H1 (cell line): ENCODE measurements at regions not wholly inside any gene's neighbourhood (a gene's known extent, or its start where the extent isn't known, plus 50 kb on each side); places are given as distances from the start of the nearest gene placed in this dataset.

Experiments
- CTCF ChIA-PET: fragments of 300-600 bp; sonication (Branson Sonifier 250); formaldehyde crosslinking; loops from one replicate; lab custom pipeline; 2021; ENCODE audit not compliant: partially characterized antibody; lab: Charles Lee
- POLR2A ChIA-PET: fragments of 300-600 bp; sonication (Branson Sonifier 250); formaldehyde crosslinking; loops from one replicate; lab custom pipeline; 2021; ENCODE audit warnings: inconsistent platforms; ENCODE audit not compliant: partially characterized antibody; lab: Charles Lee
- DNase-seq, 2 experiments: peaks; one replicate each; pipeline versions ENCODE4 v3.0.0 to v3.0.0-alpha.2; 2010 to 2022; ENCODE audit warnings: low spot score in 2 of 2, low read depth in 1 of 2, mixed read lengths in 1 of 2
- FAIRE-seq: peaks from 2 replicates; lab custom pipeline; 2011; peaks lifted over from hg19 to GRCh38; lab: Jason Lieb, UNC
- H2AFZ ChIP-seq: 2 replicates; pipeline ENCODE4 v1.8.1; 2012; ENCODE audit warnings: low read length, inconsistent platforms
- H2AK5ac ChIP-seq: 2 replicates; pipeline ENCODE4 v1.6.1; 2013; ENCODE audit warnings: low read depth, low read length
- H2BK120ac ChIP-seq: replicated peaks from 2 replicates; pipeline ENCODE3; 2013; ENCODE audit warnings: low read depth, low read length, inconsistent platforms
- H2BK12ac ChIP-seq: 2 replicates; pipeline ENCODE4 v1.6.1; 2013; ENCODE audit warnings: low read depth, low read length
- H2BK15ac ChIP-seq: 2 replicates; pipeline ENCODE4 v1.6.1; 2013; ENCODE audit warnings: low read length
- H2BK20ac ChIP-seq: 2 replicates; pipeline ENCODE4 v1.6.1; 2013; ENCODE audit warnings: low read length
- H2BK5ac ChIP-seq: 2 replicates; pipeline ENCODE4 v1.6.1; 2013; ENCODE audit warnings: low read depth, low read length
- H3K14ac ChIP-seq: 2 replicates; pipeline ENCODE4 v1.6.1; 2013; ENCODE audit warnings: inconsistent platforms; ENCODE audit not compliant: insufficient read length
- H3K18ac ChIP-seq: 2 replicates; pipeline ENCODE4 v1.6.1; 2013; ENCODE audit warnings: low read length; ENCODE audit errors: extremely low read depth
- H3K23ac ChIP-seq: 2 replicates; pipeline ENCODE4 v1.6.1; 2013; ENCODE audit warnings: inconsistent platforms; ENCODE audit not compliant: insufficient read length
- H3K23me2 ChIP-seq: 2 replicates; pipeline ENCODE4 v1.6.1; 2013; ENCODE audit warnings: low read depth, low read length
- H3K27ac ChIP-seq: 2 replicates; pipeline ENCODE4 v1.6.1; 2011; ENCODE audit warnings: low read depth, low read length, inconsistent platforms
- H3K27me3 ChIP-seq, 4 experiments: replicated peaks in 1 of 4; 1 replicate in 1 of 4; 2 replicates in 3 of 4; pipeline versions ENCODE4 v1.6.1 to v1.8.1; 2011 to 2013; ENCODE audit warnings: low read length in 3 of 4, mild to moderate bottlenecking in 3 of 4, inconsistent platforms in 2 of 4, mixed read lengths in 2 of 4, moderate library complexity in 1 of 4; ENCODE audit not compliant: control insufficient read depth in 3 of 4, insufficient read depth in 3 of 4; ENCODE audit errors: extremely low read depth in 1 of 4
- H3K36me3 ChIP-seq, 4 experiments: 2 replicates each; pipeline versions ENCODE4 v1.6.1 to v1.8.1; 2011 to 2013; ENCODE audit warnings: mild to moderate bottlenecking in 4 of 4, low read length in 3 of 4, moderate library complexity in 2 of 4, control low read depth in 1 of 4, inconsistent platforms in 1 of 4; ENCODE audit not compliant: insufficient read depth in 4 of 4, control insufficient read depth in 2 of 4
- H3K4ac ChIP-seq: replicated peaks from 2 replicates; pipeline ENCODE3; 2013; ENCODE audit warnings: low read length, low read depth, mixed read lengths, inconsistent platforms; ENCODE audit not compliant: insufficient read length
- H3K4me1 ChIP-seq, 4 experiments: replicated peaks in 1 of 4; 1 replicate in 1 of 4; 2 replicates in 3 of 4; pipeline versions ENCODE4 v1.6.1 to v1.8.1; 2011 to 2013; ENCODE audit warnings: low read length in 3 of 4, inconsistent platforms in 2 of 4, mixed read lengths in 1 of 4; ENCODE audit not compliant: insufficient read depth in 4 of 4, control insufficient read depth in 3 of 4
- H3K4me2 ChIP-seq, 2 experiments: 2 replicates each; pipeline versions ENCODE4 v1.6.1 to v1.8.1; 2011 to 2013; ENCODE audit warnings: low read depth in 2 of 2, low read length in 2 of 2, control low read depth in 1 of 2, inconsistent platforms in 1 of 2, mild to moderate bottlenecking in 1 of 2; ENCODE audit not compliant: insufficient read depth in 1 of 2
- H3K4me3 ChIP-seq, 4 experiments: fragments of 200-600, 300-600 bp in 1 of 4; sonication (generic), shearing (Covaris generic), sonication (Bioruptor Twin) in 1 of 4; 2 replicates each; pipeline versions ENCODE4 v1.5.1 to v1.8.1; 2011 to 2016; ENCODE audit warnings: low read length in 4 of 4, low read depth in 3 of 4, control low read depth in 2 of 4, inconsistent platforms in 2 of 4, mild to moderate bottlenecking in 2 of 4, mixed read lengths in 1 of 4, moderate library complexity in 1 of 4; ENCODE audit not compliant: insufficient read depth in 2 of 4; ENCODE audit errors: extremely low read depth in 1 of 4
- H3K56ac ChIP-seq: replicated peaks from 2 replicates; pipeline ENCODE3; 2013; ENCODE audit warnings: low read depth, mild to moderate bottlenecking, mixed read lengths, low read length, inconsistent platforms; ENCODE audit not compliant: insufficient read length
- H3K79me1 ChIP-seq: 2 replicates; pipeline ENCODE4 v1.6.1; 2013; ENCODE audit warnings: low read depth, low read length, control low read depth
- H3K79me2 ChIP-seq, 2 experiments: 2 replicates each; pipeline versions ENCODE4 v1.6.1 to v1.8.1; 2012 to 2013; ENCODE audit warnings: low read length in 2 of 2, mild to moderate bottlenecking in 2 of 2, inconsistent platforms in 1 of 2; ENCODE audit not compliant: insufficient read depth in 2 of 2, control insufficient read depth in 1 of 2
- H3K9ac ChIP-seq, 4 experiments: replicated peaks in 1 of 4; 1 replicate in 1 of 4; 2 replicates in 3 of 4; pipeline versions ENCODE4 v1.6.1 to v1.8.1; 2011 to 2013; ENCODE audit warnings: low read depth in 3 of 4, low read length in 3 of 4, control low read depth in 2 of 4, mild to moderate bottlenecking in 2 of 4, moderate library complexity in 2 of 4, inconsistent platforms in 1 of 4; ENCODE audit errors: extremely low read depth in 1 of 4
- H3K9me3 ChIP-seq, 2 experiments: 2 replicates each; pipeline versions ENCODE4 v1.6.1 to v1.8.1; 2012 to 2013; ENCODE audit warnings: mild to moderate bottlenecking in 2 of 2, moderate library complexity in 2 of 2, control low read depth in 1 of 2, inconsistent platforms in 1 of 2, low read depth in 1 of 2, low read length in 1 of 2, mixed read lengths in 1 of 2; ENCODE audit not compliant: insufficient read depth in 2 of 2
- H4K20me1 ChIP-seq, 2 experiments: replicated peaks in 1 of 2; 2 replicates each; pipeline versions ENCODE3 to v1.8.1; 2011 to 2013; ENCODE audit warnings: inconsistent platforms in 2 of 2, low read length in 2 of 2, mild to moderate bottlenecking in 1 of 2; ENCODE audit not compliant: insufficient read depth in 2 of 2, control insufficient read depth in 1 of 2
- H4K5ac ChIP-seq: 2 replicates; pipeline ENCODE4 v1.6.1; 2013; ENCODE audit warnings: low read length, low read depth, mixed read lengths, inconsistent platforms; ENCODE audit not compliant: insufficient read length
- H4K8ac ChIP-seq: 2 replicates; pipeline ENCODE4 v1.8.0; 2013; ENCODE audit warnings: mild to moderate bottlenecking, moderate library complexity, low read length, inconsistent platforms; ENCODE audit not compliant: insufficient read depth; ENCODE audit errors: extremely low read depth
- H4K91ac ChIP-seq: replicated peaks from 2 replicates; pipeline ENCODE3; 2013; ENCODE audit warnings: low read length, mixed read lengths, inconsistent platforms; ENCODE audit not compliant: insufficient read length
- WGBS, 2 experiments: shearing (Covaris generic) in 1 of 2; methylation state at CpG; one replicate each; pipeline versions ENCODE4 v1.1.6 to v1.1.7; 2013 to 2015; ENCODE audit warnings: low lambda C conversion rate in 2 of 2, mixed read lengths in 2 of 2, inconsistent platforms in 1 of 2, low coverage in 1 of 2, missing lambda C conversion rate in 1 of 2; ENCODE audit not compliant: insufficient replicate concordance in 2 of 2, insufficient coverage in 1 of 2, insufficient read length in 1 of 2; ENCODE audit errors: extremely low coverage in 1 of 2, missing lambda C conversion rate in 1 of 2; 5-methylcytosine and 5-hydroxymethylcytosine counted together
- TF ChIP-seq, protein P1 (sequence below): fragments of 300-600 bp; sonication (generic); IDR thresholded peaks from 2 replicates; pipeline ENCODE4 v1.7.1; 2012; ENCODE audit warnings: low read length, moderate library complexity, mild to moderate bottlenecking, inconsistent platforms; ENCODE audit not compliant: insufficient replicate concordance

GRCh38 chr10:2380218-2380617 lies 642.9 kb upstream of the ADARB2 start:
- Histone ChIP-seq H3K79me2 (no peaks in the 10 kb centered on the region), H2AFZ (no peak overlapping the region), H3K27me3 (no peaks in the 10 kb centered on the region), H3K36me3 (no peaks in the 10 kb centered on the region), H4K8ac (no peak overlapping the region), H2AK5ac (no peak overlapping the region), H3K23me2 (no peaks in the 10 kb centered on the region), H3K18ac (no peak overlapping the region), H3K9me3 (peaks cover 6 to 10% of the 10 kb centered on the region in 2 experiments; a peak in 1 of 4 replicates), H3K9ac (no peak overlapping the region), H3K56ac (no peak overlapping the region), H2BK15ac (no peak overlapping the region), H4K5ac (no peak overlapping the region), H4K20me1 (no peaks in the 10 kb centered on the region), H4K91ac (no peak overlapping the region), H2BK20ac (no peak overlapping the region), H3K14ac (no peak overlapping the region), H3K79me1 (no peaks in the 10 kb centered on the region), H3K4ac (no peak overlapping the region), H2BK5ac (no peak overlapping the region), H3K4me3 (no peak overlapping the region), H3K4me1 (no peaks in the 10 kb centered on the region), H2BK12ac (no peak overlapping the region), H3K4me2 (no peak overlapping the region), H3K27ac (no peak overlapping the region), H3K23ac (no peak overlapping the region), H2BK120ac (no peak overlapping the region)
- DNase-seq (no peak), FAIRE-seq (no peak)
- ChIA-PET POLR2A (no interaction called here), CTCF (no interaction called here)
- 93% methylated on average over 8 of the region's 8 CpGs; no CpG with 5 or more reads in 1 of the 2 experiments for WGBS, 2 experiments
- TF ChIP-seq, protein P1, sequence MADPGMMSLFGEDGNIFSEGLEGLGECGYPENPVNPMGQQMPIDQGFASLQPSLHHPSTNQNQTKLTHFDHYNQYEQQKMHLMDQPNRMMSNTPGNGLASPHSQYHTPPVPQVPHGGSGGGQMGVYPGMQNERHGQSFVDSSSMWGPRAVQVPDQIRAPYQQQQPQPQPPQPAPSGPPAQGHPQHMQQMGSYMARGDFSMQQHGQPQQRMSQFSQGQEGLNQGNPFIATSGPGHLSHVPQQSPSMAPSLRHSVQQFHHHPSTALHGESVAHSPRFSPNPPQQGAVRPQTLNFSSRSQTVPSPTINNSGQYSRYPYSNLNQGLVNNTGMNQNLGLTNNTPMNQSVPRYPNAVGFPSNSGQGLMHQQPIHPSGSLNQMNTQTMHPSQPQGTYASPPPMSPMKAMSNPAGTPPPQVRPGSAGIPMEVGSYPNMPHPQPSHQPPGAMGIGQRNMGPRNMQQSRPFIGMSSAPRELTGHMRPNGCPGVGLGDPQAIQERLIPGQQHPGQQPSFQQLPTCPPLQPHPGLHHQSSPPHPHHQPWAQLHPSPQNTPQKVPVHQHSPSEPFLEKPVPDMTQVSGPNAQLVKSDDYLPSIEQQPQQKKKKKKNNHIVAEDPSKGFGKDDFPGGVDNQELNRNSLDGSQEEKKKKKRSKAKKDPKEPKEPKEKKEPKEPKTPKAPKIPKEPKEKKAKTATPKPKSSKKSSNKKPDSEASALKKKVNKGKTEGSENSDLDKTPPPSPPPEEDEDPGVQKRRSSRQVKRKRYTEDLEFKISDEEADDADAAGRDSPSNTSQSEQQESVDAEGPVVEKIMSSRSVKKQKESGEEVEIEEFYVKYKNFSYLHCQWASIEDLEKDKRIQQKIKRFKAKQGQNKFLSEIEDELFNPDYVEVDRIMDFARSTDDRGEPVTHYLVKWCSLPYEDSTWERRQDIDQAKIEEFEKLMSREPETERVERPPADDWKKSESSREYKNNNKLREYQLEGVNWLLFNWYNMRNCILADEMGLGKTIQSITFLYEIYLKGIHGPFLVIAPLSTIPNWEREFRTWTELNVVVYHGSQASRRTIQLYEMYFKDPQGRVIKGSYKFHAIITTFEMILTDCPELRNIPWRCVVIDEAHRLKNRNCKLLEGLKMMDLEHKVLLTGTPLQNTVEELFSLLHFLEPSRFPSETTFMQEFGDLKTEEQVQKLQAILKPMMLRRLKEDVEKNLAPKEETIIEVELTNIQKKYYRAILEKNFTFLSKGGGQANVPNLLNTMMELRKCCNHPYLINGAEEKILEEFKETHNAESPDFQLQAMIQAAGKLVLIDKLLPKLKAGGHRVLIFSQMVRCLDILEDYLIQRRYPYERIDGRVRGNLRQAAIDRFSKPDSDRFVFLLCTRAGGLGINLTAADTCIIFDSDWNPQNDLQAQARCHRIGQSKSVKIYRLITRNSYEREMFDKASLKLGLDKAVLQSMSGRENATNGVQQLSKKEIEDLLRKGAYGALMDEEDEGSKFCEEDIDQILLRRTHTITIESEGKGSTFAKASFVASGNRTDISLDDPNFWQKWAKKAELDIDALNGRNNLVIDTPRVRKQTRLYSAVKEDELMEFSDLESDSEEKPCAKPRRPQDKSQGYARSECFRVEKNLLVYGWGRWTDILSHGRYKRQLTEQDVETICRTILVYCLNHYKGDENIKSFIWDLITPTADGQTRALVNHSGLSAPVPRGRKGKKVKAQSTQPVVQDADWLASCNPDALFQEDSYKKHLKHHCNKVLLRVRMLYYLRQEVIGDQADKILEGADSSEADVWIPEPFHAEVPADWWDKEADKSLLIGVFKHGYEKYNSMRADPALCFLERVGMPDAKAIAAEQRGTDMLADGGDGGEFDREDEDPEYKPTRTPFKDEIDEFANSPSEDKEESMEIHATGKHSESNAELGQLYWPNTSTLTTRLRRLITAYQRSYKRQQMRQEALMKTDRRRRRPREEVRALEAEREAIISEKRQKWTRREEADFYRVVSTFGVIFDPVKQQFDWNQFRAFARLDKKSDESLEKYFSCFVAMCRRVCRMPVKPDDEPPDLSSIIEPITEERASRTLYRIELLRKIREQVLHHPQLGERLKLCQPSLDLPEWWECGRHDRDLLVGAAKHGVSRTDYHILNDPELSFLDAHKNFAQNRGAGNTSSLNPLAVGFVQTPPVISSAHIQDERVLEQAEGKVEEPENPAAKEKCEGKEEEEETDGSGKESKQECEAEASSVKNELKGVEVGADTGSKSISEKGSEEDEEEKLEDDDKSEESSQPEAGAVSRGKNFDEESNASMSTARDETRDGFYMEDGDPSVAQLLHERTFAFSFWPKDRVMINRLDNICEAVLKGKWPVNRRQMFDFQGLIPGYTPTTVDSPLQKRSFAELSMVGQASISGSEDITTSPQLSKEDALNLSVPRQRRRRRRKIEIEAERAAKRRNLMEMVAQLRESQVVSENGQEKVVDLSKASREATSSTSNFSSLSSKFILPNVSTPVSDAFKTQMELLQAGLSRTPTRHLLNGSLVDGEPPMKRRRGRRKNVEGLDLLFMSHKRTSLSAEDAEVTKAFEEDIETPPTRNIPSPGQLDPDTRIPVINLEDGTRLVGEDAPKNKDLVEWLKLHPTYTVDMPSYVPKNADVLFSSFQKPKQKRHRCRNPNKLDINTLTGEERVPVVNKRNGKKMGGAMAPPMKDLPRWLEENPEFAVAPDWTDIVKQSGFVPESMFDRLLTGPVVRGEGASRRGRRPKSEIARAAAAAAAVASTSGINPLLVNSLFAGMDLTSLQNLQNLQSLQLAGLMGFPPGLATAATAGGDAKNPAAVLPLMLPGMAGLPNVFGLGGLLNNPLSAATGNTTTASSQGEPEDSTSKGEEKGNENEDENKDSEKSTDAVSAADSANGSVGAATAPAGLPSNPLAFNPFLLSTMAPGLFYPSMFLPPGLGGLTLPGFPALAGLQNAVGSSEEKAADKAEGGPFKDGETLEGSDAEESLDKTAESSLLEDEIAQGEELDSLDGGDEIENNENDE: no peak
